HepG2 (cell line): ENCODE measurements at regions not wholly inside any gene's neighbourhood (a gene's known extent, or its start where the extent isn't known, plus 50 kb on each side); places are given as distances from the start of the nearest gene placed in this dataset.
A peak's percentile ranks its signal among the peaks of the same experiment; 100 is the strongest.

ENCODE experiments used
- CBX1 ChIP-seq: IDR thresholded peaks from one replicate; pipeline ENCODE4 v1.6.1; 2016; ENCODE audit warnings: antibody characterized with exemption, low read depth
- EHMT2 ChIP-seq: fragments of 200-600 bp; sonication (generic); IDR thresholded peaks from 2 replicates; pipeline ENCODE4 v1.7.0; 2017; ENCODE audit warnings: antibody characterized with exemption, low read depth, low read length, borderline replicate concordance
- HHEX ChIP-seq: IDR thresholded peaks from 2 replicates; pipeline ENCODE4 v1.6.1; 2016; ENCODE audit warnings: control low read depth
- HOXD1 ChIP-seq: sonication (generic); formaldehyde crosslinking; IDR thresholded peaks from 2 replicates; pipeline ENCODE4 v1.5.0; 2020; ENCODE audit warnings: missing genetic modification reagents
- MAFG ChIP-seq: sonication (generic); formaldehyde crosslinking; IDR thresholded peaks from 2 replicates; pipeline ENCODE4 v1.5.1; 2020; ENCODE audit warnings: mild to moderate bottlenecking, missing genetic modification reagents
- MED8 ChIP-seq: sonication (generic); formaldehyde crosslinking; IDR thresholded peaks from 2 replicates; pipeline ENCODE4 v1.8.1; 2023; ENCODE audit warnings: mild to moderate bottlenecking, missing genetic modification reagents; ENCODE audit not compliant: insufficient replicate concordance
- NFE2L1 ChIP-seq: sonication (generic); formaldehyde crosslinking; IDR thresholded peaks from 2 replicates; pipeline ENCODE4 v1.4.0; 2020; ENCODE audit warnings: missing genetic modification reagents, mild to moderate bottlenecking, borderline replicate concordance
- PHF20 ChIP-seq: sonication (generic); formaldehyde crosslinking; IDR thresholded peaks from 2 replicates; pipeline ENCODE4 v1.5.0; 2020; ENCODE audit warnings: mild to moderate bottlenecking, missing genetic modification reagents
- RORA ChIP-seq: sonication (generic); formaldehyde crosslinking; IDR thresholded peaks from 2 replicates; pipeline ENCODE4 v1.5.0; 2020; ENCODE audit warnings: mild to moderate bottlenecking, missing genetic modification reagents, moderate library complexity
- SETDB1 ChIP-seq: sonication (generic); formaldehyde crosslinking; IDR thresholded peaks from 2 replicates; pipeline ENCODE4 v1.5.1; 2020; ENCODE audit warnings: missing genetic modification reagents, mild to moderate bottlenecking, borderline replicate concordance
- SUZ12 ChIP-seq: fragments of 150-350 bp; IDR thresholded peaks from 2 replicates; pipeline ENCODE4 v1.6.1; 2014; ENCODE audit warnings: low read depth, low read length
- THRA ChIP-seq: sonication (generic); formaldehyde crosslinking; IDR thresholded peaks from 2 replicates; pipeline ENCODE4 v1.4.0; 2020; ENCODE audit warnings: missing genetic modification reagents, borderline replicate concordance
- TIGD3 ChIP-seq: sonication (generic); formaldehyde crosslinking; IDR thresholded peaks from 2 replicates; pipeline ENCODE4 v1.5.1; 2020; ENCODE audit warnings: mild to moderate bottlenecking, missing genetic modification reagents, borderline replicate concordance
- ZBTB25 ChIP-seq: IDR thresholded peaks from 2 replicates; pipeline ENCODE4 v1.6.1; 2018; ENCODE audit warnings: missing genetic modification reagents
- ZBTB3 ChIP-seq: sonication (generic); formaldehyde crosslinking; IDR thresholded peaks from 2 replicates; pipeline ENCODE4 v1.4.0; 2020; ENCODE audit warnings: low read depth, mild to moderate bottlenecking, moderate library complexity, missing genetic modification reagents, borderline replicate concordance
- ZNF3 ChIP-seq: IDR thresholded peaks from 2 replicates; pipeline ENCODE4 v1.7.0; 2017; ENCODE audit warnings: inconsistent platforms
- ZNF501 ChIP-seq: sonication (generic); formaldehyde crosslinking; IDR thresholded peaks from 2 replicates; pipeline ENCODE4 v1.5.1; 2020; ENCODE audit warnings: mild to moderate bottlenecking, moderate library complexity, missing genetic modification reagents
- ZNF512B ChIP-seq: sonication (generic); formaldehyde crosslinking; IDR thresholded peaks from 2 replicates; pipeline ENCODE4 v1.5.1; 2020; ENCODE audit warnings: missing genetic modification reagents, mild to moderate bottlenecking, borderline replicate concordance
- ZNF639 ChIP-seq: conservative IDR thresholded peaks from 2 replicates; pipeline ENCODE4 v1.6.1; 2018; ENCODE audit warnings: missing genetic modification reagents
- ZUFSP ChIP-seq: sonication (generic); formaldehyde crosslinking; IDR thresholded peaks from 2 replicates; pipeline ENCODE4 v1.9.0; 2021; ENCODE audit warnings: missing genetic modification reagents, mild to moderate bottlenecking, borderline replicate concordance

- TF ChIP-seq ZNF639 (CRISPR knock-in tag) (peak; percentile 70; the same call in 1 of the 2 replicates), ZNF512B (peak; percentile 93; the same call in 1 of the 2 replicates), ZNF3 (CRISPR knock-in tag) (peak; percentile 35), SUZ12 (no peak), CBX1 (peak; percentile 87), EHMT2 (no peak; the same call in 1 of the 2 replicates), MED8 (CRISPR knock-in tag) (peak; percentile 100), RORA (CRISPR knock-in tag) (peak; percentile 78), HHEX (CRISPR knock-in tag) (peak; percentile 100), SETDB1 (CRISPR knock-in tag) (no peak), ZBTB25 (CRISPR knock-in tag) (peak; percentile 93), ZNF501 (CRISPR knock-in tag) (peak; percentile 77), ZUFSP (CRISPR knock-in tag) (no peak), HOXD1 (CRISPR knock-in tag) (peak; percentile 98), THRA (peak; percentile 98; the same call in 1 of the 2 replicates), MAFG (CRISPR knock-in tag) (no peak), NFE2L1 (CRISPR knock-in tag) (no peak), PHF20 (CRISPR knock-in tag) (no peak), TIGD3 (CRISPR knock-in tag) (no peak), ZBTB3 (CRISPR knock-in tag) (peak; percentile 91; the same call in 1 of the 2 replicates)
These were observed 91.8 kb upstream of the RFX8 start (continued) for GRCh38 chr2:101566632-101567228.
